T47D (cell line): ENCODE measurements at regions not wholly inside any gene's neighbourhood (a gene's known extent, or its start where the extent isn't known, plus 50 kb on each side); places are given as distances from the start of the nearest gene placed in this dataset.

Experiments
- DNase-seq, 2 experiments: peaks; one replicate each; pipeline versions ENCODE4 v3.0.0 to v3.0.0-alpha.2; 2011 to 2012; ENCODE audit warnings: low read depth in 1 of 2, low spot score in 1 of 2
- JUND ChIP-seq: IDR thresholded peaks from 2 replicates; pipeline ENCODE4 v1.6.1; 2012; ENCODE audit warnings: low read depth
- in situ Hi-C: cut with HindIII; loops from 2 replicates; pipeline ENCODE4 v1.10.0; 2016; ENCODE audit warnings: low sequenced_read_pairs, low pct_unique_long_range_greater_than_20kb

GRCh38 chr16:64478252-64478906 lies 643.5 kb downstream of the CDH11 start:
- DNase-seq, result no peak
- in situ Hi-C loops, result no loop called here
- no peak for TF ChIP-seq JUND

- in situ Hi-C loops, result no loop called here
- DNase-seq, result no peak
- no peak for TF ChIP-seq JUND
These were observed 646.1 kb downstream of the CDH11 start for GRCh38 chr16:64475627-64476351.

GRCh38 chr16:64470916-64471315 lies 650.9 kb downstream of the CDH11 start:
- no peak for TF ChIP-seq JUND
- DNase-seq, result no peak
- in situ Hi-C loops, result no loop called here

- no peak for TF ChIP-seq JUND
- no peak for DNase-seq
- in situ Hi-C loops, result no loop called here
These were observed 651.8 kb downstream of the CDH11 start for GRCh38 chr16:64469906-64470702.

GRCh38 chr16:64469351-64469750 lies 652.5 kb downstream of the CDH11 start:
- no peak for TF ChIP-seq JUND
- no peak for DNase-seq
- in situ Hi-C loops, result no loop called here

GRCh38 chr16:64468515-64469090 lies 653.3 kb downstream of the CDH11 start:
- no peak for DNase-seq
- in situ Hi-C loops, result no loop called here
- TF ChIP-seq JUND, result no peak

- no peak for TF ChIP-seq JUND
- no peak for DNase-seq
- in situ Hi-C loops, result no loop called here
These were observed 662.0 kb downstream of the CDH11 start for GRCh38 chr16:64459821-64460220.

GRCh38 chr16:64459402-64459801 lies 662.5 kb downstream of the CDH11 start:
- DNase-seq, result no peak
- no peak for TF ChIP-seq JUND
- in situ Hi-C loops, result no loop called here

- TF ChIP-seq JUND, result no peak
- no peak for DNase-seq
- in situ Hi-C loops, result no loop called here
These were observed 666.6 kb downstream of the CDH11 start for GRCh38 chr16:64455275-64455674.

GRCh38 chr16:64453646-64454045 lies 668.2 kb downstream of the CDH11 start:
- in situ Hi-C loops, result no loop called here
- TF ChIP-seq JUND, result no peak
- no peak for DNase-seq

GRCh38 chr16:64452446-64452845 lies 669.4 kb downstream of the CDH11 start:
- in situ Hi-C loops, result no loop called here
- no peak for TF ChIP-seq JUND
- no peak for DNase-seq

GRCh38 chr16:64450177-64450576 lies 671.7 kb downstream of the CDH11 start:
- in situ Hi-C loops, result no loop called here
- DNase-seq, result no peak
- TF ChIP-seq JUND, result no peak

- TF ChIP-seq JUND, result no peak
- in situ Hi-C loops, result no loop called here
- no peak for DNase-seq
These were observed 672.4 kb downstream of the CDH11 start for GRCh38 chr16:64449506-64449905.
